GM12891 (cell line): ENCODE measurements at regions not wholly inside any gene's neighbourhood (a gene's known extent, or its start where the extent isn't known, plus 50 kb on each side); places are given as distances from the start of the nearest gene placed in this dataset.
"Not testable (repeated sequence)": the region's sequence is repeated elsewhere in the genome, so short reads cannot be mapped to it uniquely, and the experiment has no call there.

Experiments
- PAX5 ChIP-seq: IDR thresholded peaks from 2 replicates; pipeline ENCODE4 v1.6.1; 2011; ENCODE audit warnings: low read length, moderate library complexity, mild to moderate bottlenecking; ENCODE audit not compliant: insufficient read depth, severe bottlenecking
- POLR2AphosphoS5 ChIP-seq: IDR thresholded peaks from 2 replicates; pipeline ENCODE4 v1.6.1; 2011; ENCODE audit warnings: low read depth, low read length, control low read depth
- TAF1 ChIP-seq: IDR thresholded peaks from 2 replicates; pipeline ENCODE4 v1.6.1; 2011; ENCODE audit warnings: low read depth, low read length, control low read depth

GRCh38 chr6:57813271-57814075 is 496.0 kb downstream of the PRIM2 start:
- TF ChIP-seq POLR2AphosphoS5, TAF1, PAX5: not testable (repeated sequence)
